ENCODE measurements at regions not wholly inside any gene's neighbourhood (a gene's known extent, or its start where the extent isn't known, plus 50 kb on each side); places are given as distances from the start of the nearest gene placed in this dataset.

- no peak for TF ChIP-seq CTCF (IDR thresholded peaks at IDR 0.05; ENCODE audit: low read depth, low read length)
- DNase-seq (ENCODE audit: extremely low read depth, low read depth): no peak
These were observed 608.2 kb upstream of the CCDC54 start for GRCh38 chr3:106768941-106769480.

- no peak for TF ChIP-seq CTCF (IDR thresholded peaks at IDR 0.05; ENCODE audit: low read depth, low read length)
- DNase-seq (ENCODE audit: extremely low read depth, low read depth): no peak
These were observed 603.4 kb upstream of the CCDC54 start for GRCh38 chr3:106773795-106774194.

GRCh38 chr3:106783231-106783630 is 594.0 kb upstream of the CCDC54 start:
- no peak for TF ChIP-seq CTCF (IDR thresholded peaks at IDR 0.05; ENCODE audit: low read depth, low read length)
- DNase-seq (ENCODE audit: extremely low read depth, low read depth): no peak

GRCh38 chr3:106789276-106789675 is 588.0 kb upstream of the CCDC54 start:
- DNase-seq (ENCODE audit: extremely low read depth, low read depth): no peak
- TF ChIP-seq CTCF (IDR thresholded peaks at IDR 0.05; ENCODE audit: low read depth, low read length): no peak

GRCh38 chr3:106792716-106793115 is 584.5 kb upstream of the CCDC54 start:
- TF ChIP-seq CTCF (IDR thresholded peaks at IDR 0.05; ENCODE audit: low read depth, low read length): no peak
- DNase-seq (ENCODE audit: extremely low read depth, low read depth): no peak

- TF ChIP-seq CTCF (IDR thresholded peaks at IDR 0.05; ENCODE audit: low read depth, low read length): no peak
- DNase-seq (ENCODE audit: extremely low read depth, low read depth): no peak
These were observed 582.8 kb upstream of the CCDC54 start for GRCh38 chr3:106794442-106794841.

- DNase-seq (ENCODE audit: extremely low read depth, low read depth): no peak
- TF ChIP-seq CTCF (IDR thresholded peaks at IDR 0.05; ENCODE audit: low read depth, low read length): no peak
These were observed 581.7 kb upstream of the CCDC54 start for GRCh38 chr3:106795553-106795952.
